ENCODE measurements at regions not wholly inside any gene's neighbourhood (a gene's known extent, or its start where the extent isn't known, plus 50 kb on each side); places are given as distances from the start of the nearest gene placed in this dataset.

GRCh38 chr1:238458899-238459298 is 568.2 kb upstream of the ZP4 start:
- H3K36me3 ChIP-seq, result no peaks in the 10 kb centered on the region
- H3K27ac ChIP-seq, result no peak overlapping the region
- no peaks in the 10 kb centered on the region for H3K4me1 ChIP-seq
- no peaks in the 10 kb centered on the region for H3K9me3 ChIP-seq
- TF ChIP-seq CTCF (IDR thresholded peaks at IDR 0.05) (no peak), POLR2A (IDR thresholded peaks at IDR 0.05) (no peak), POLR2AphosphoS5 (IDR thresholded peaks at IDR 0.05; ENCODE audit: insufficient read depth in 1 of 2, low read depth in 1 of 2) (no peak)
- H3K27me3 ChIP-seq, result no peaks in the 10 kb centered on the region
- intact Hi-C loops (cut with DNase I), result no loop called here
- DNase-seq (ENCODE audit: extremely low spot score in 2 of 2), result no peak
- no peak overlapping the region for H3K4me3 ChIP-seq

GRCh38 chr1:238457610-238458009 is 566.9 kb upstream of the ZP4 start:
- intact Hi-C loops (cut with DNase I), result no loop called here
- TF ChIP-seq POLR2A (IDR thresholded peaks at IDR 0.05) (no peak), CTCF (IDR thresholded peaks at IDR 0.05) (no peak), POLR2AphosphoS5 (IDR thresholded peaks at IDR 0.05; ENCODE audit: insufficient read depth in 1 of 2, low read depth in 1 of 2) (no peak)
- no peak for DNase-seq (ENCODE audit: extremely low spot score in 2 of 2)

GRCh38 chr1:238451781-238452310 is 561.1 kb upstream of the ZP4 start:
- H3K36me3 ChIP-seq, result no peaks in the 10 kb centered on the region
- no peak overlapping the region for H3K27ac ChIP-seq
- no peak for DNase-seq (ENCODE audit: extremely low spot score in 2 of 2)
- intact Hi-C loops (cut with DNase I), result no loop called here
- no peaks in the 10 kb centered on the region for H3K4me1 ChIP-seq
- TF ChIP-seq CTCF (IDR thresholded peaks at IDR 0.05), result no peak
- TF ChIP-seq POLR2A (IDR thresholded peaks at IDR 0.05), result no peak
- no peak for TF ChIP-seq POLR2AphosphoS5 (IDR thresholded peaks at IDR 0.05; ENCODE audit: insufficient read depth in 1 of 2, low read depth in 1 of 2)
- H3K9me3 ChIP-seq, result no peaks in the 10 kb centered on the region
- no peak overlapping the region for H3K4me3 ChIP-seq
- H3K27me3 ChIP-seq, result no peaks in the 10 kb centered on the region

More at GRCh38 chr1:238457610-238458009, 566.9 kb upstream of the ZP4 start:
- no peaks in the 10 kb centered on the region for H3K4me1 ChIP-seq
- H3K27ac ChIP-seq, result no peak overlapping the region
- no peaks in the 10 kb centered on the region for H3K27me3 ChIP-seq
- no peaks in the 10 kb centered on the region for H3K9me3 ChIP-seq
- H3K36me3 ChIP-seq, result no peaks in the 10 kb centered on the region
- H3K4me3 ChIP-seq, result no peak overlapping the region

GRCh38 chr1:238450976-238451375 is 560.3 kb upstream of the ZP4 start:
- H3K9me3 ChIP-seq, result no peaks in the 10 kb centered on the region
- TF ChIP-seq CTCF (IDR thresholded peaks at IDR 0.05) (no peak), POLR2AphosphoS5 (IDR thresholded peaks at IDR 0.05; ENCODE audit: insufficient read depth in 1 of 2, low read depth in 1 of 2) (no peak), POLR2A (IDR thresholded peaks at IDR 0.05) (no peak)
- no peaks in the 10 kb centered on the region for H3K36me3 ChIP-seq
- no peak for DNase-seq (ENCODE audit: extremely low spot score in 2 of 2)
- H3K4me1 ChIP-seq, result no peaks in the 10 kb centered on the region
- H3K27me3 ChIP-seq, result no peaks in the 10 kb centered on the region
- no peak overlapping the region for H3K27ac ChIP-seq
- intact Hi-C loops (cut with DNase I), result no loop called here
- no peak overlapping the region for H3K4me3 ChIP-seq

- TF ChIP-seq CTCF (IDR thresholded peaks at IDR 0.05), result no peak
- no peak for TF ChIP-seq POLR2AphosphoS5 (IDR thresholded peaks at IDR 0.05; ENCODE audit: insufficient read depth in 1 of 2, low read depth in 1 of 2)
- no peak for TF ChIP-seq POLR2A (IDR thresholded peaks at IDR 0.05)
- intact Hi-C loops (cut with DNase I), result no loop called here
Observed at GRCh38 chr1:238443687-238444086, 553.0 kb upstream of the ZP4 start.

More at GRCh38 chr1:238443687-238444086, 553.0 kb upstream of the ZP4 start:
- no peak for DNase-seq (ENCODE audit: extremely low spot score in 2 of 2)
- Histone ChIP-seq H3K36me3 (no peaks in the 10 kb centered on the region), H3K27me3 (no peaks in the 10 kb centered on the region), H3K4me1 (no peaks in the 10 kb centered on the region), H3K9me3 (no peaks in the 10 kb centered on the region), H3K27ac (no peak overlapping the region), H3K4me3 (no peak overlapping the region)

All from vagina (tissue), 2 donors.